B cell (primary cell): ENCODE measurements at regions not wholly inside any gene's neighbourhood (a gene's known extent, or its start where the extent isn't known, plus 50 kb on each side); places are given as distances from the start of the nearest gene placed in this dataset.

Experiments used
- ATAC-seq: fragments of 200-7000 bp; cut with Tn5 transposase; one replicate; pipeline ENCODE4 v1.10.0; 2021; ENCODE audit warnings: low read depth, mild to moderate bottlenecking, moderate number of reproducible peaks, moderate library complexity
- CTCF ChIA-PET: fragments of 350-600 bp; sonication (Branson Sonifier 250); formaldehyde crosslinking; loops from one replicate; lab custom pipeline; 2021; ENCODE audit warnings: antibody characterized with exemption, inconsistent platforms; lab: Charles Lee
- POLR2A ChIA-PET: fragments of 350-600 bp; sonication (Branson Sonifier 250); formaldehyde crosslinking; loops from one replicate; lab custom pipeline; 2021; ENCODE audit warnings: antibody characterized with exemption; lab: Charles Lee
- DNase-seq: peaks from one replicate; pipeline ENCODE4 v3.0.0; 2013
- H2AFZ ChIP-seq: 2 replicates; pipeline ENCODE4 v1.6.1; 2012; ENCODE audit warnings: mild to moderate bottlenecking, low read depth, low read length; ENCODE audit not compliant: insufficient read depth, poor library complexity, severe bottlenecking
- H3K27ac ChIP-seq, 2 donors: 1 replicate in 1 of 2; 2 replicates in 1 of 2; pipeline ENCODE4 v1.5.1; 2012 to 2013; ENCODE audit warnings: low read length in 2 of 2, mild to moderate bottlenecking in 2 of 2, moderate library complexity in 1 of 2
- H3K27me3 ChIP-seq, 4 experiments: fragments of 200-600 bp in 1 of 4; sonication (generic) in 1 of 4; replicated peaks in 1 of 4; 1 replicate in 2 of 4; 2 replicates in 2 of 4; pipeline versions ENCODE4 v1.6.1 to v1.7.0; 2013 to 2016; ENCODE audit warnings: low read length in 3 of 4, mild to moderate bottlenecking in 2 of 4, mixed read lengths in 1 of 4, moderate library complexity in 1 of 4; ENCODE audit not compliant: insufficient read depth in 4 of 4, control insufficient read depth in 3 of 4; ENCODE audit errors: control extremely low read depth in 1 of 4
- H3K36me3 ChIP-seq, 2 experiments: replicated peaks in 1 of 2; 1 replicate in 1 of 2; 2 replicates in 1 of 2; pipeline versions ENCODE4 v1.6.1 to v1.7.1; 2013; ENCODE audit warnings: low read length in 1 of 2; ENCODE audit not compliant: insufficient read depth in 2 of 2, control insufficient read depth in 1 of 2; ENCODE audit errors: control extremely low read depth in 1 of 2, extremely low read depth in 1 of 2
- H3K4me1 ChIP-seq, 2 donors: fragments of 200-600 bp in 1 of 2; sonication (generic) in 1 of 2; 1 replicate in 1 of 2; 2 replicates in 1 of 2; pipeline versions ENCODE4 v1.5.1 to v1.6.1; 2013 to 2017; ENCODE audit warnings: low read length in 2 of 2; ENCODE audit not compliant: control insufficient read depth in 2 of 2, insufficient read depth in 2 of 2
- H3K4me2 ChIP-seq: replicated peaks from 2 replicates; pipeline ENCODE3; 2012; ENCODE audit warnings: mild to moderate bottlenecking, low read depth, low read length; ENCODE audit not compliant: poor library complexity, severe bottlenecking
- H3K4me3 ChIP-seq, 5 experiments: fragments of 200-600 bp in 1 of 5; sonication (generic) in 1 of 5; 1 replicate in 3 of 5; 2 replicates in 2 of 5; pipeline versions ENCODE4 v1.5.1 to v1.7.0; 2011 to 2016; ENCODE audit warnings: low read length in 4 of 5, mild to moderate bottlenecking in 4 of 5, low read depth in 2 of 5, control low read depth in 1 of 5, moderate library complexity in 1 of 5; ENCODE audit not compliant: insufficient read depth in 1 of 5; ENCODE audit errors: control extremely low read depth in 1 of 5, extremely low read depth in 1 of 5
- H3K79me2 ChIP-seq: fragments of 200-600 bp; sonication (generic); one replicate; pipeline ENCODE4 v1.6.0; 2016; ENCODE audit warnings: low read length; ENCODE audit not compliant: control insufficient read depth, insufficient read depth
- H3K9ac ChIP-seq: fragments of 200-600 bp; sonication (generic); 2 replicates; pipeline ENCODE4 v1.6.1; 2017; ENCODE audit warnings: mild to moderate bottlenecking, low read length, moderate library complexity
- H3K9me3 ChIP-seq, 3 donors: one replicate each; pipeline versions ENCODE4 v1.6.1 to v1.7.1; 2013; ENCODE audit warnings: low read length in 2 of 3; ENCODE audit not compliant: control insufficient read depth in 2 of 3, insufficient read depth in 1 of 3; ENCODE audit errors: control extremely low read depth in 1 of 3
- H4K20me1 ChIP-seq: 2 replicates; pipeline ENCODE4 v1.6.0; 2012; ENCODE audit warnings: mild to moderate bottlenecking, low read length; ENCODE audit not compliant: insufficient read depth, control insufficient read depth, poor library complexity, severe bottlenecking
- H3K27ac Mint-ChIP-seq: one replicate; pipeline ENCODE4 v1.8.0; 2021; ENCODE audit warnings: mixed read lengths
- H3K27me3 Mint-ChIP-seq: one replicate; pipeline ENCODE4 v1.8.0; 2021; ENCODE audit warnings: mixed read lengths
- H3K4me1 Mint-ChIP-seq: one replicate; pipeline ENCODE4 v1.8.0; 2021; ENCODE audit warnings: mixed read lengths
- H3K4me3 Mint-ChIP-seq: one replicate; pipeline ENCODE4 v1.8.0; 2021; ENCODE audit warnings: mixed read lengths
- H3K9me3 Mint-ChIP-seq: one replicate; pipeline ENCODE4 v1.8.0; 2022; ENCODE audit warnings: mixed read lengths; ENCODE audit not compliant: insufficient read depth
- EZH2 ChIP-seq: IDR thresholded peaks from 2 replicates; pipeline ENCODE4 v1.6.1; 2012; ENCODE audit warnings: borderline replicate concordance, low read depth, mild to moderate bottlenecking, moderate library complexity, low read length; ENCODE audit not compliant: insufficient read depth, poor library complexity, severe bottlenecking
- WGBS: methylation state at CpG from one replicate; pipeline ENCODE4 v1.1.5; 2013; ENCODE audit warnings: missing lambda C conversion rate; ENCODE audit not compliant: insufficient coverage; 5-methylcytosine and 5-hydroxymethylcytosine counted together
- intact Hi-C: fragments of 100-400 bp; cut with micrococcal nuclease; formaldehyde crosslinking; loops from one replicate; pipeline ENCODE4 v1.10.0; 2022
- TF ChIP-seq, protein P1 (sequence below): fragments of 200-600 bp; IDR thresholded peaks from one replicate; pipeline ENCODE4 v1.8.0; 2022; ENCODE audit warnings: antibody characterized with exemption, mild to moderate bottlenecking

GRCh38 chr6:77055711-77056110 lies 407.6 kb downstream of the HTR1B start:
- Histone ChIP-seq H2AFZ (no peak overlapping the region), H4K20me1 (no peaks in the 10 kb centered on the region), H3K79me2 (no peaks in the 10 kb centered on the region), H3K27me3 (no peaks in the 10 kb centered on the region), H3K4me3 (no peak overlapping the region), H3K4me1 (no peaks in the 10 kb centered on the region), H3K4me2 (no peak overlapping the region), H3K27ac (no peak overlapping the region), H3K9me3 (peaks cover 0 to 4% (median 2%) of the 10 kb centered on the region in 3 donors), H3K36me3 (no peaks in the 10 kb centered on the region), H3K9ac (no peak overlapping the region)
- ATAC-seq (no peak), DNase-seq (no peak)
- intact Hi-C loops, result no loop called here
- no peaks in the 10 kb centered on the region for H3K4me1 Mint-ChIP-seq
- H3K27me3 Mint-ChIP-seq, result no peaks in the 10 kb centered on the region
- peaks cover 8% of the 10 kb centered on the region for H3K9me3 Mint-ChIP-seq
- 89% methylated on average over 4 of the region's 4 CpGs for WGBS
- no peak for TF ChIP-seq EZH2
- TF ChIP-seq, protein P1, sequence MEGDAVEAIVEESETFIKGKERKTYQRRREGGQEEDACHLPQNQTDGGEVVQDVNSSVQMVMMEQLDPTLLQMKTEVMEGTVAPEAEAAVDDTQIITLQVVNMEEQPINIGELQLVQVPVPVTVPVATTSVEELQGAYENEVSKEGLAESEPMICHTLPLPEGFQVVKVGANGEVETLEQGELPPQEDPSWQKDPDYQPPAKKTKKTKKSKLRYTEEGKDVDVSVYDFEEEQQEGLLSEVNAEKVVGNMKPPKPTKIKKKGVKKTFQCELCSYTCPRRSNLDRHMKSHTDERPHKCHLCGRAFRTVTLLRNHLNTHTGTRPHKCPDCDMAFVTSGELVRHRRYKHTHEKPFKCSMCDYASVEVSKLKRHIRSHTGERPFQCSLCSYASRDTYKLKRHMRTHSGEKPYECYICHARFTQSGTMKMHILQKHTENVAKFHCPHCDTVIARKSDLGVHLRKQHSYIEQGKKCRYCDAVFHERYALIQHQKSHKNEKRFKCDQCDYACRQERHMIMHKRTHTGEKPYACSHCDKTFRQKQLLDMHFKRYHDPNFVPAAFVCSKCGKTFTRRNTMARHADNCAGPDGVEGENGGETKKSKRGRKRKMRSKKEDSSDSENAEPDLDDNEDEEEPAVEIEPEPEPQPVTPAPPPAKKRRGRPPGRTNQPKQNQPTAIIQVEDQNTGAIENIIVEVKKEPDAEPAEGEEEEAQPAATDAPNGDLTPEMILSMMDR, result no peak
- ChIA-PET POLR2A (no interaction called here), CTCF (no interaction called here)
- no peak overlapping the region for H3K27ac Mint-ChIP-seq
- no peak overlapping the region for H3K4me3 Mint-ChIP-seq

GRCh38 chr6:77040568-77041195 lies 422.6 kb downstream of the HTR1B start:
- Mint-ChIP-seq H3K4me3 (no peak overlapping the region), H3K27ac (no peak overlapping the region), H3K9me3 (peaks cover 5% of the 10 kb centered on the region), H3K4me1 (no peaks in the 10 kb centered on the region), H3K27me3 (no peaks in the 10 kb centered on the region)
- Histone ChIP-seq H3K9ac (no peak overlapping the region), H3K79me2 (no peaks in the 10 kb centered on the region), H3K9me3 (peaks cover 0 to 10% (median 3%) of the 10 kb centered on the region in 3 donors), H3K4me2 (no peak overlapping the region), H3K27me3 (no peaks in the 10 kb centered on the region), H4K20me1 (no peaks in the 10 kb centered on the region), H3K27ac (no peak overlapping the region), H3K36me3 (no peaks in the 10 kb centered on the region), H3K4me1 (no peaks in the 10 kb centered on the region), H2AFZ (no peak overlapping the region), H3K4me3 (no peak overlapping the region)
- POLR2A ChIA-PET, result no interaction called here
- ATAC-seq (no peak), DNase-seq (no peak)
- TF ChIP-seq, protein P1, result no peak
- no peak for TF ChIP-seq EZH2
- WGBS, result no CpG with 5 or more reads among the region's 3 CpGs
- CTCF ChIA-PET, result no interaction called here
- intact Hi-C loops, result no loop called here
